Osteoblast (primary cell): ENCODE measurements at regions not wholly inside any gene's neighbourhood (a gene's known extent, or its start where the extent isn't known, plus 50 kb on each side); places are given as distances from the start of the nearest gene placed in this dataset.

ENCODE experiments used
- DNase-seq: peaks from one replicate; pipeline ENCODE4 v3.0.0; 2011; ENCODE audit warnings: low spot score, mixed read lengths; ENCODE audit not compliant: insufficient read length; ENCODE audit errors: missing footprints
- H2AFZ ChIP-seq: 2 replicates; pipeline ENCODE4 v1.6.0; 2011; ENCODE audit warnings: mild to moderate bottlenecking, low read length
- H3K27ac ChIP-seq: 2 replicates; pipeline ENCODE4 v1.5.1; 2011; ENCODE audit warnings: mild to moderate bottlenecking, low read depth, low read length, moderate library complexity
- H3K27me3 ChIP-seq: 2 replicates; pipeline ENCODE4 v1.6.0; 2012; ENCODE audit warnings: mild to moderate bottlenecking, control low read depth, inconsistent platforms, low read length, moderate library complexity; ENCODE audit not compliant: insufficient read depth
- H3K36me3 ChIP-seq: 2 replicates; pipeline ENCODE4 v1.5.1; 2011; ENCODE audit warnings: mild to moderate bottlenecking, low read length, control low read depth, moderate library complexity; ENCODE audit not compliant: insufficient read depth
- H3K4me1 ChIP-seq: 2 replicates; pipeline ENCODE4 v1.5.1; 2011; ENCODE audit warnings: mild to moderate bottlenecking, low read length, control low read depth, moderate library complexity; ENCODE audit not compliant: insufficient read depth
- H3K4me2 ChIP-seq: 2 replicates; pipeline ENCODE4 v1.6.0; 2011; ENCODE audit warnings: mild to moderate bottlenecking, low read length; ENCODE audit not compliant: insufficient read depth
- H3K4me3 ChIP-seq: fragments of 200-600 bp; sonication (generic); 3 replicates; pipeline ENCODE4 v1.5.1; 2012; ENCODE audit warnings: mild to moderate bottlenecking, low read length, inconsistent platforms; ENCODE audit not compliant: insufficient read depth
- H3K79me2 ChIP-seq: 2 replicates; pipeline ENCODE4 v1.6.0; 2012; ENCODE audit warnings: mild to moderate bottlenecking, low read length, control low read depth, inconsistent platforms; ENCODE audit not compliant: insufficient read depth
- H3K9me3 ChIP-seq: 2 replicates; pipeline ENCODE4 v1.5.1; 2011; ENCODE audit warnings: low read depth, low read length, control low read depth
- H4K20me1 ChIP-seq: 2 replicates; pipeline ENCODE4 v1.6.0; 2012; ENCODE audit warnings: mild to moderate bottlenecking, low read length, control low read depth; ENCODE audit not compliant: insufficient read depth
- CTCF ChIP-seq: IDR thresholded peaks from 2 replicates; pipeline ENCODE4 v1.5.1; 2011; ENCODE audit warnings: mild to moderate bottlenecking, low read depth, low read length, moderate library complexity; ENCODE audit errors: extremely low read depth

GRCh38 chr2:7937082-7937481, 744.8 kb upstream of the ID2 start:
- DNase-seq: no peak
- H3K4me2 ChIP-seq: no peak overlapping the region
- no peak overlapping the region for H3K4me3 ChIP-seq
- TF ChIP-seq CTCF: no peak
- H3K27ac ChIP-seq: no peak overlapping the region
- H3K4me1 ChIP-seq: peaks cover 4% of the 10 kb centered on the region
- no peaks in the 10 kb centered on the region for H3K79me2 ChIP-seq
- no peaks in the 10 kb centered on the region for H3K36me3 ChIP-seq
- no peaks in the 10 kb centered on the region for H4K20me1 ChIP-seq
- no peaks in the 10 kb centered on the region for H3K27me3 ChIP-seq
- H2AFZ ChIP-seq: no peak overlapping the region
- no peaks in the 10 kb centered on the region for H3K9me3 ChIP-seq

GRCh38 chr2:7940723-7941122, 741.1 kb upstream of the ID2 start:
- no peaks in the 10 kb centered on the region for H3K79me2 ChIP-seq
- no peaks in the 10 kb centered on the region for H3K27me3 ChIP-seq
- no peak for DNase-seq
- H3K4me3 ChIP-seq: no peak overlapping the region
- no peaks in the 10 kb centered on the region for H3K9me3 ChIP-seq
- H3K36me3 ChIP-seq: no peaks in the 10 kb centered on the region
- H3K4me1 ChIP-seq: peaks cover 4% of the 10 kb centered on the region
- H3K27ac ChIP-seq: no peak overlapping the region
- no peaks in the 10 kb centered on the region for H4K20me1 ChIP-seq
- no peak overlapping the region for H2AFZ ChIP-seq
- no peak overlapping the region for H3K4me2 ChIP-seq
- no peak for TF ChIP-seq CTCF

GRCh38 chr2:7943446-7943845, 738.4 kb upstream of the ID2 start:
- H2AFZ ChIP-seq: no peak overlapping the region
- H3K27me3 ChIP-seq: peaks cover 3% of the 10 kb centered on the region
- DNase-seq: no peak
- H4K20me1 ChIP-seq: no peaks in the 10 kb centered on the region
- peaks cover 4% of the 10 kb centered on the region for H3K4me1 ChIP-seq
- H3K27ac ChIP-seq: no peak overlapping the region
- no peaks in the 10 kb centered on the region for H3K36me3 ChIP-seq
- no peaks in the 10 kb centered on the region for H3K79me2 ChIP-seq
- H3K9me3 ChIP-seq: no peaks in the 10 kb centered on the region
- no peak overlapping the region for H3K4me3 ChIP-seq
- TF ChIP-seq CTCF: no peak
- no peak overlapping the region for H3K4me2 ChIP-seq

- no peak for TF ChIP-seq CTCF
- Histone ChIP-seq H3K79me2 (no peaks in the 10 kb centered on the region), H3K27me3 (peaks cover 3% of the 10 kb centered on the region), H3K9me3 (no peaks in the 10 kb centered on the region), H3K4me1 (no peaks in the 10 kb centered on the region), H2AFZ (no peak overlapping the region), H3K4me3 (no peak overlapping the region), H3K4me2 (no peak overlapping the region), H3K36me3 (no peaks in the 10 kb centered on the region), H4K20me1 (no peaks in the 10 kb centered on the region), H3K27ac (no peak overlapping the region)
- DNase-seq: no peak
Observed at GRCh38 chr2:7945026-7945425, 736.8 kb upstream of the ID2 start.
